GM19240 (cell line): ENCODE measurements at regions not wholly inside any gene's neighbourhood (a gene's known extent, or its start where the extent isn't known, plus 50 kb on each side); places are given as distances from the start of the nearest gene placed in this dataset.
"Not testable (repeated sequence)": the region's sequence is repeated elsewhere in the genome, so short reads cannot be mapped to it uniquely, and the experiment has no call there.

Experiments
- DNase-seq: peaks from one replicate; pipeline ENCODE4 v3.0.0; 2011; ENCODE audit warnings: low spot score; ENCODE audit not compliant: insufficient read length

DNA sequence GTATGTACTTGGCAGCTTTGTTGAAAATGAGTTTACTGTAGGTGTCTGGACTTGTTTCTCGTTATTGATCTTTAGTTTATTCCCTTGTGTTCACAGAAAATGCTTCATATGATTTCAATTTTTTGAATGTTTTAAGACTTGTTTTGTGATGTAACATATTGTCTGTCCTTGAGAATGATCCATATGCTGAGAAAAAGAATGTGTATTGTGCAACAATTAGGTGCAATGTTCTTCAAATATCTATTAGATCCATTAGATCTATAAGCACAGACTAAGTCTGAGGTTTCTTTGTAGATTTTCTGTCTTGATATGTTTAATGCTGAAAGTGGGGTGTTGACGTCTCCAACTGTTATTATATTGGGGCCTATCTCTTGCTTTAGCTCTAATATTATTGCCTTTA, 879.6 kb upstream of the LRFN5 start:
- DNase-seq: no peak

GRCh38 chr14:40713387-40713786, 893.3 kb upstream of the LRFN5 start:
- no peak for DNase-seq

DNA sequence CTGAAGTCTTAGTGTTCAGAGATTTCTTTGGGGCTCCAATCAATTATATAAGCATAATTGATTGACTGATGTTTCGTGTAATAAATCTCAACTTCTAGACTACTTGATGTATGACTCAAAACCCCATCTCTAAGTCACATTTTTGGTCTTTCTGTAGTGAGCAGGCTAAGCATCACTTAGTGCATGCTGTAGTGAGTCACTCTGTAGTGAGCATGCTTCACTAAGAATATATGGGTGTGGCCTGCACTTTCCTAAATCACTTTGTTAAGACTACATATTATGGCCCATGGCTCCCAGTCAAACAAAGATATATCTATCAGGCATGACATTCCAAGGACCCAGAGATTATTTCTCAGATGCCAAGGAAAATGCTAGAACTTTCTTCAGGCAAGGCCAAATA, 909.4 kb upstream of the LRFN5 start:
- DNase-seq: no peak

- no peak for DNase-seq
Measured at GRCh38 chr14:40694023-40694422, 912.7 kb upstream of the LRFN5 start.

GRCh38 chr14:40691066-40691465, 915.6 kb upstream of the LRFN5 start:
- no peak for DNase-seq

DNA sequence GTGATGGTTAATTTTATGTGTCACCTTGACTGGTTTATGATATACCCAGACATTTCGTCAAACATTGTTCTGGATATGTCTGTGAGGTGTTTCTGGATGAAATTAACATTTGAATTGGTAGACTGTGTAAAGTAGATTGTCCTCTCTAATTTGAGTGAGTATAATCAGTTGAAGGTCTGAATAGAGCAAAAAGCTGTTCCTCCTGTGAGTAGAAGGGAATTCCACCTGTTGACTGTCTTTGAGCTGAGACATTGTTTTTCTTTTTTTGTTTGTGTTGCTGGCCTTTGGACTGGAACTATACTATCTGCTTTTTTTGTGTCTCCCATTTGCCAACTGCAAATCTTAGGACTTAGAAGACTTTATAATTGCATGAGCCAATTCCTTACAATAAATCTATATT, 920.9 kb upstream of the LRFN5 start:
- DNase-seq: no peak

- DNase-seq: no peak
Measured at GRCh38 chr14:40684328-40684727, 922.3 kb upstream of the LRFN5 start.

GRCh38 chr14:40682131-40682913, 924.4 kb upstream of the LRFN5 start:
- DNase-seq: no peak

DNA sequence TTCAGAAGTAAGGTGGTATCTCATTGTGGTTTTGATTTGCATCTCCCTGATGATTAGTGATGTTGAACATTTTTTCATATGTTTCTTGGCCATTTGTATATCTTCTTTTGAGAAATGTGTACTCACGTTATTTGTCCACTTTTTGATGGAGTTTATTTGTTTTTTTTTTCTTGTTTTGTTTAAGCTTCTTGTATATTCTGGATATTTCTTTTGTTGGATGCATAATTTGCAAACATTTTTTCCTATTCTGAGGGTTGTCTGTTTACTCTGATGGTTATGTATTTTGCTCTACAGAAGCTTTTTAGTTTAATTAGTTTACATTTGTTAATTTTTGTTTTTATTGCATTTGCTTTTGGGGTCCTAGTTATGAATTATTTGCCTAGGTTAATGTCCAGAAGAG, 927.4 kb upstream of the LRFN5 start:
- DNase-seq: no peak

GRCh38 chr14:40677206-40677605, 929.5 kb upstream of the LRFN5 start:
- not testable (repeated sequence) for DNase-seq

DNA sequence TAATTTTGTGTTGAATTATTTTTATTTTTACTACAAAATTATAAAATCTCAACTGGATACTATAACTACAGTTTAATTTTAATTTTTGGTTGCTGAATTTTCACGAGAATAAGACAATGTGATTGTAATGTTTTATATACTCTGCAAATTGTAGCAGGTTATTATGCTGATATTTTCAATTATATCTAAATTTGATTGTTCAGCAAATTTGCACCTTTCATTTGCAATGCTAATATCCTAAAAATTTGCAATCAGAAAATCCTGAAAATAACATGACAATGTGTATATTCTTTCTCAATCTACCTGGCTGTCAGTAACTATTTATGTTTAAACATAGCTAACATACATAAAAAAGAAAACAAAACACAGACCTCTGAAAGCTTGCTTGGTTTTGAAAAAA, 932.2 kb upstream of the LRFN5 start:
- DNase-seq: no peak

- no peak for DNase-seq
Measured at GRCh38 chr14:40656311-40656710, 950.4 kb upstream of the LRFN5 start.

- no peak for DNase-seq
Measured at GRCh38 chr14:40652089-40652691, 954.5 kb upstream of the LRFN5 start.

DNA sequence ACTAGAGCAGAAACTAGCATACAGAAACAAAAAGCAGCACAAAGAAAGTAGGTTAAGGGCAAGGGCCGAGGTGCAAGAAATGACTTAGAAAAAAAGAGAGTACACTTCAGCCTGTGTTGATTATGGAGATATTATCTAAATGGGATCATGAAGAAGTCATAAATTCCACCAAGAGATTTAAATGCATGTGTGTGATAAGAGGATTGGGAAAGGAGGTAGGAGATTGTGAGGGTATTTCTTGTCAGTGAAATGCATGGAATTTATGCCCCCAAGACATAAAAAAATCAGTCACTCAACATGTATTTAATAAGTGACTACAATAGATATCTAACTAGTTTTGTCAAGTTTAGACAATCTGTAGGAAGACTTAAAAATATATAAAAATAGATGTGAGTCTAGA, 976.2 kb upstream of the LRFN5 start:
- no peak for DNase-seq

DNA sequence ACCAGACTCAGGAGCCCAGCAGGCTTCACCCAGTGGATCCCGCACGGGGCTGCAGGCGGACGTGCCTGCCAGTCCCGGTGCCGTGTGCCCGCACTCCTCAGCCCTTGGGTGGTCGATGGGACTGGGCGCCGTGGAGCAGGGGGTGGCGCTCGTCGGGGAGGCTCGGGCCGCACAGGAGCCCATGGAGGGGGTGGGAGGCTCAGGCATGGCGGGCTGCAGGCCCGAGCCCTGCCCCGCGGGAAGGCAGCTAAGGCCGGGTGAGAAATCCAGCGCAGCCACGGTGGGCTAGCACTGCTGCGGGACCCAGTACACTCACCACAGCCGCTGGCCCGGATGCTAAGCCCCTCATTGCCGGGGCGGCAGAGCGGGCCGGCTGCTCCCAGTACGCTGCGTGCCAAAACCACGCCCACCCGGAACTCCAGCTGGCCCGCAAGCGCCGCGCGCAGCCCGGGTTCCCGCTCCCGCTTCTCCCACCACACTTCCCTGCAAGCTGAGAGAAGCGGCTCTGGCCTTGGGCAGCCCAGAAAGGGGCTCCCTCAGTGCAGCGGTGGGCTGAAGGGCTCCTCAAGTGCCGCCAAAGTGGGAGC, 977.0 kb upstream of the LRFN5 start:
- not testable (repeated sequence) for DNase-seq

- no peak for DNase-seq
Measured at GRCh38 chr14:40629144-40629543, 977.5 kb upstream of the LRFN5 start.

- DNase-seq: no peak
Measured at GRCh38 chr14:40623643-40624042, 983.0 kb upstream of the LRFN5 start.

GRCh38 chr14:40618225-40618898, 988.3 kb upstream of the LRFN5 start:
- no peak for DNase-seq

DNA sequence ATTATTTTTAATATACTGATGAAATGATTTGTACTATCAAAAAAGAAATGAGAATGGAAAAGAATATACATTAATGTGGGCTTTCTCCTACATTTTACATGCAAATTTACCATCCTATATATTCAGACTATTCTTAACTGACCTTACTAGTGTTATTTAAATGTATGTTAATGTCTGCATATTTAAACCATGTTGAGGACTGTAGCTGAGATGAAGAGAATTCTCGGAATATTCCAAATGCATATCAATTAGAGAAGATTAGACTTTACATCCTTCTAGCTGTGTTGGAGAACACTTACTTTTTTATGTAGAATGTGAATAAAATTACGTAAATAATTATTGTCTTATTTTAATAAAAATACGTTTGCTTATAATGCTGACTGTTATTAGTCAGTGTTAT, 990.1 kb upstream of the LRFN5 start:
- DNase-seq: no peak

DNA sequence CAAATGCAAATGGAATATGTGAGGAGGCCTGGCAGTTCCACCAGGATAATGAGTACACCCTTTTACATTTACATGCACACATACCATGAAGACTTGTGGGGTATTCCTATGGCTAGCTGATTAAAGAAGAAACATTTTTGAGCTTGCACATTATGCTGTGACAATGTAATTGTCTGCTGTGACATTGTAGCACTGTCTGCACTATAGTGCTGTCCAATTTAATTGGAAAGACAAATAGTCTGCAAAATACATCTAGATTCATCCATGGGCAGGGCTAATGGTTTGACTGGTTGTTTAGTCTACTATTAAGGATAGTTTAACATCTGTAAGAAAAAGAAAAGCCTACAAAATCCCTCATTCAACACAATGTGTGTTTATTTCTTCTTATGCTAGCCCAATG, 1005.6 kb upstream of the LRFN5 start:
- no peak for DNase-seq

DNA sequence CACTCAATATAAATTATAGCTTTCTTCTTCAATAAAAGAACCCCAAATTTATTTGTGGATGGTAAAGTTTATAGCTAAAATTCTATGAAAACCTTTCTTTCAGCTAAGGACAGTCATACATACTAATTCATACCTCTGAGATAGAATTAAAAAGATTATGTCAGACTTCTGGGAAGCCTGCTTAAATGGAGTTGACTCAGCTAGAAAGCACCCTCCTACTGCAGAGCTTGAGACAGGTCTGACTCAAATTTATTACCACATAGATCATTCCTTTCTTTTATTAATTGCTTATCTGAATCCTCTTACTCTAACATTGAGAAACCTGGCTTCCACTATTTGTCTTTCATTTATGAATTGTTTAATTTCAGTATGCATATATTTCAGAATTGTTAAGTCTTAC, 1007.0 kb upstream of the LRFN5 start:
- no peak for DNase-seq

DNA sequence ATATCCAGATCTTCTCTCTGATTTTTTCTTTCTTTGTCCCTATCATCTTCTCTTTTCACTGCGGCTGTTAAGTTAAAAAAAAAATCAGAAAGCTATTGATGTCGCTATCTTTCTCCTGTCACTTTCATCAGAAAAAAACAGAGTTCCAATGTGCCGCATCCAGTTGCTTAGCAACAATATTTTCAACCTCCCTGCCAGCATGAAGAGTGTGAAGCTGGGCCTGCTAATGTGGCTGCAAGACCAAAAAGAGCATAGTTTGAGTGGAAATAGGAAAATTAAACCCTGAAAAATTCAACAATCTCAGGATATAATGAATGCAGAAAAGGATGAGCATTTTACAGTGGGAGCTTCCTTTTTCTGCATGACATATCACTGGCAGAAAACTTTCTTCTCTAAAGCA, 1025.4 kb upstream of the LRFN5 start:
- no peak for DNase-seq
